HG02798 (cell line): ENCODE measurements at regions not wholly inside any gene's neighbourhood (a gene's known extent, or its start where the extent isn't known, plus 50 kb on each side); places are given as distances from the start of the nearest gene placed in this dataset.

ENCODE experiments used
- ATAC-seq: cut with Tn5 transposase; IDR thresholded peaks from one replicate; pipeline ENCODE4 v1.9.1; 2021; ENCODE audit warnings: mild to moderate bottlenecking; ENCODE audit not compliant: unreplicated experiment, poor library complexity

DNA sequence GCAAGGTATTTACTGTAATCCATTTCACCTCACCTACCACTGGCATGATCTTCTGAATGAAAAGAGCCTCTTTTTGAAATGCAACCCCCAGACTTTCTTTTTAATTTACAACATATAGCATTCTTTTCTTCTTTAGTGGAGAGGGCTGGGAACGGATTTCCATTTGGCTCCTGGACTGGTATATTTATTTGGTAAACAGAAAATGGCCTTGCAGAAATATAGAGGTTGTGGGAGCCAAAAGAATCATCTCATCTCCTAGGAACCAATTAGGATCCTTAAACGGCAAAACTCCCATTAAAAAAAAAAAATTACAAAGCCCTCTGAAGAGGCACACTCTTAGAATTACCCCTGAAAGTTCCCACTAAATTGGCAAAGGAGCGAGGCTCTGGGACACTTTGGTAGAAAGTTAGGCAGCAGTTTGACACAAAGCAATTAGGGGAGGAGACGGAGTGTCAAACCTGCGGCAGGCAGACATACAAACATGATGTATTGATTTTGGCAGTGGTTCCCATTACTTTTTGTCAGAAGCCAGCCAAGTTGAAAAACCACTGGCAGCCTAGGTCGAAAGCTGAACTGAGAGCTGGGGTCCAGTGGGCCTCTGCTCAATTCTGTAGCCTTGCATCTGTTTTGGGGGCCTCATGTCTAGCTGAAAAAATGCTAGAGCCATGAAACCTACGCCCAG is 135.1 kb upstream of the MAGI3 start:
- ATAC-seq, result no peak

DNA sequence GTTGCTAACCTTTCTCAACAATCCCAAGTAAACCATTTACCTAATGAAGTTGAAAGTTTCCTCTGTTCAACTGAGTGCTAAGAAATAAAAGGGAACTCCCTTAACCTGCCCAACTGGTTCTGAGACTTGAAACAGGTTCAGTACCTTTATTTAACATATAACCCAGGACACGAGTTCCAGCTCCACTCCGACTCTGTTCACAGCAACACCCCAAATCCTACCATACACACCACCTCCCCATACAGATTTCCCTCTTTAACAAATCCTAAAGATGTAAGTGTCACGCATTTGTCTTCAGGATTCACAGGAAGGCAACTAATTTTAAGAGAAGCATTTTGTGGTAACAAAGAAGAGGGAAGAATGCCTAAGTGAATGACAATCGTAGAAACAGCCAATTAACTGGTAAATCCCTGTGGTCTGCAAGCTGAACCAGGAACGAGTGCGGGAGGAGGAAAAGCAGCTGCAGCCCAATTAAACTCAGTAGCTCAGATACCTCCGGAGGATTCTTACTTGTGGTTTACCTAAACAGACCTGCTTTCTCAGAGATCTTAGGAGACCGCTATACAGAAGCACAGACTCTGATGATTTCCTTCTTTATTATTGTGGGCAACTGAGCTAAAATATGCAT is 134.5 kb upstream of the MAGI3 start:
- ATAC-seq, result no peak

DNA sequence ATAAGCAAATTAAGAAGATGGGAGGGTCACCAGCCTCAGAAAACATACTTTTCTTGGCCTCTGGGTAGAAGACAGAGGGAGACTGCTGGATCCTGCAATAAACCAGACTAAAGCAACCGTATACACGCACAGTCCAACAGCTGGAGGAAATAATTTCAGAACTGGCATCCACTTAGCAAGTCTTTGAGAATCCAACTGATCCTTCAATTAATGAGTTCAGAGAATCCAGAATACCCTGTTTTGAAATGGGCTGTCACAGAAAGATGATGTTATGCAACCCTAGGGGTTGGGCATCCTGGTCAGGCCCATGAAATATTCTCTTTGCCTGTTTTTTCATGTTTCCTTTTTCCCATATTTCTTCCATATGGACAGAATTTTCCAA is 134.0 kb upstream of the MAGI3 start:
- no peak for ATAC-seq

DNA sequence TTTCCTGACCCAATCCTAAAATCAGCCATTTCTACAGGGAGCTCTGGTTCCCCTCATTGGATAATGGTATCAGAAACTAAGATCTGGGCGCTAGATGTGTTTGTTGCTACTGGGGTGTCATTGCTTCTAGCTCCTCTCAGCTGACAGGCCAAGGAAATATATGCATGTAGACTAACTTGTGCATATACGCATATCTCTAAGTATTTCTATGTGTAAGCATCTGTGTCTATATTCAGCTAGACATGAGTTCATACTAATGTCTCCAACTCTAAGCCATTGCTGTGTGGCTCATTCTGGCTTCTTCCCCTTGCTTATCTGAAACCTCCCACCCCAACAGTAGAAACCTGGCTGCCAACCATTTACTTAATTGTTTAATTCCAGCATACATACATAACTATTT is 130.3 kb upstream of the MAGI3 start:
- no peak for ATAC-seq

DNA sequence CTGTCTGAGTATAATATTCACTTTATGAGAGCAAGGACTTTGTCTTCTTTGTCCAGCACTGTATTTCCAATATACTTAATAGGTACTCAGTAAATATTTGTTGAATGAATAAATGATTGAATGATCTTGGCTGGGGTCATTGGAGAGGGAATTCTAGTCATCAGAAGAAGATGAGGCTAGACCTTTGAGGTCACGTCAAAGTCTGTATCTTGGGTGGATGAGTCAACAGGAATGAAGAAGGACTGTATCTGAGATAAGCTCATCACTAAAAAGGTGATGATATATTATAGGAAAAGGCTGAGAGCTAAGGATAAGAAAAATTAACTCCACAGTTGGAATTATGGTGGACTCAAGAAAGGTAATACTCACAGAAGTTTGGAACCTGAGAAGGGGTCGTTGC is 125.1 kb upstream of the MAGI3 start:
- ATAC-seq, result no peak

DNA sequence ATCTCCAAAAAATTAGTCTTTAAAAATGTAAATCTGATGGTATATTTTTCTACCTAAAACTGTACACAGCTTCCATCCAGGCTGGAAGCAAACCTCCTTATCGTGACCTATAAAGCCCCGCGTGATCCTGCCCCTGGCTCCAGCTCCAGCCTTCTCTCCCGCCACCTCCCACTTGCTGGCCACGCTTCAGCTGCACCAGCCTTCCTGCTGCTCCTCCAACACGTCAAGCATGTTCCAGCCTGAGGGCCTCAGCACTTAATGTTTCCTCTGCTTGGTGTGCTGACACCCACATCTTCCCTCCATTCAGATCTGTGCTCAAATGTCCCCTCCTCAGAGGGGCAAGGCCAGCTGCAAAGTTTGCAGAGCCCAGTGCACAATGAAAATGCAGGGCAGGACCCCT is 123.5 kb upstream of the MAGI3 start:
- no peak for ATAC-seq

DNA sequence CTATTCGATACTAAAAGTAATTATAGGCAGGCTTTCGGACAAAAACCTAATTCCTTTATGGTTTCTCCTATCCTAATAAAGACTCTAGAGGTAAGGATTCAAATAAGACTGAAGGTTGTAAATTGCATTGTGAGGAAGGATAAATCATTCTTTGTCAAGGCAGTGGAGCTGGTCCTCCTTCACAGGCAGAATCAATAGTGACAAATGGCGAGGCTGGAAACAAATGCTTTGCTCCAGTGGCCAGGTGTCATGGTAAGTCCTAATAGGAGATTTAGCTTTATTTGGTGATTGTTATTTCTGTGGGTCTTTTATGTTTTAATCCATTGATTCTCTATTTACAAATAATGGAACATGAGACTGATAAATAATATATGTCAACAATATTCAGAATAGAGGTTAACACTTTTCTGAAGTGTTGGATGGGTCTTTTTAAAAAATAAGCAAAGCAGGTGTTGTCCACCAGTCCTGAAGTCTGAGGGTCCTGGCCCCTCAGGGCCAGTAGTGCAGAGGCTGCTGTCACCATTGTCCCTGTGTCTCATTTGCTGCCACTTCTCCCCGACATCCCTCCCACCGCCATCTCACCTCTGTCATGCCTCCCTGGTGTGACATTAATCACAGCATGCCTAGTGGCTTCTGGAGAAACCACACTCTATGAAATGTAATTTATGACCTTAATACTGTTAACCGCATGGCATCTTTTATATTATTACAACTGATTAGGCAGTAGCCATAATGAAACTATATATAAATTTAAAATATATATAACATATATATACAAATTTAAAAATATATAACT is 120.9 kb upstream of the MAGI3 start:
- ATAC-seq, result no peak

DNA sequence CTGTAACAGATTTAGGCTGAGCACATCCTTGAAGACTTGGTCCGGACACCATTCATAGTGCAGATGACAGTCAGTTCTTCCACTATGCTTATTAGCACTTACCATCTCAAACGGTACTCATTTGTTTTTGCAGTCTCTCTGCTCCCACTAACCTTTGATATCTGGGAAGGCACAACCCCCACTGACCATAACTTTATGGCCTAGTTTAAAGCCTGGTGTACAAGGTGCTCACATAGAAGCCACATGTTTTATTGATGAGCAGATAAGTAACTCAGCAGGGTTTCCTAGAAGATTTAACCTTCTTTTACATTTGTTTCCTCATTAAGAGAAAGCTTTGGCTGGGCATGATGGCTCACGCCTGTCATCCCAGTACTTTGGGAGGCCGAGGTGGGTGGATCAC is 119.3 kb upstream of the MAGI3 start:
- no peak for ATAC-seq

DNA sequence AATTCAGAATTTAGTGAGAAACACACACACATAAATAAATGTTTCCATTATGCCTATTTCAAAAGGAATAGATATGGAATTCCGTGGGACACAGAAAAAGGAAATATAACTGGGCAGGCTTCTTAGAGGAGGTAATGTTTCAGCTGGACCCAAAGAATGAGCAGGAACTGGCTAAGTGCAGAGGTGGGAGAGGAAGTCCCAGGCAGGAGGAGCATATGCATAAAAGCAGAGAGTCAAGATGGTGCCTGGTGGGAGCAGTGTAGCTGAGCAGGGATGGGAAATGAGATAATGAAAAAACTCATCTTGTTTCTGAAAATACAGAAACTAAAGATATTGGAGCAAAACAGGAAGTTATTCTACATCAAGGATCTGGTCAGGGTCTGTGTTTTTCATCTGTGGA is 115.2 kb upstream of the MAGI3 start:
- no peak for ATAC-seq

DNA sequence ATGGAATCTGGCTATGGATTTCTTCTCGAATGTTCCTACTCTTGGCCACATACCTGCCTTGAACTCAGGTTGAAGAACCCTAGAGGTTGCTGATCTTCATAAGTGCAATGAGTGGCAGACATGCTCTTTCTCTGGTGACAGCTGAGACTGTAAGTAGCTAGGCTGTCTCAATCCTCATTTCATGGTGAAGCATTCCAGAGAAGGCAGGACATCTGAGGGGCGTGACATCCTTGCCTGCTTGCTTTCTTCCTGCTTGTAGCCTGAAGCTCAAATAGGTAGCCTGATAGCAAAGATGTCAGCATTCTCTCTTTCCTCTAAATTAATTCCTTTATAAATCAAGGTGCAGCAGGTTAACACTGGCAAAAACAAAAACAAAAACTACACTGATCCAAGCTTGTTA is 114.6 kb upstream of the MAGI3 start:
- ATAC-seq, result no peak

DNA sequence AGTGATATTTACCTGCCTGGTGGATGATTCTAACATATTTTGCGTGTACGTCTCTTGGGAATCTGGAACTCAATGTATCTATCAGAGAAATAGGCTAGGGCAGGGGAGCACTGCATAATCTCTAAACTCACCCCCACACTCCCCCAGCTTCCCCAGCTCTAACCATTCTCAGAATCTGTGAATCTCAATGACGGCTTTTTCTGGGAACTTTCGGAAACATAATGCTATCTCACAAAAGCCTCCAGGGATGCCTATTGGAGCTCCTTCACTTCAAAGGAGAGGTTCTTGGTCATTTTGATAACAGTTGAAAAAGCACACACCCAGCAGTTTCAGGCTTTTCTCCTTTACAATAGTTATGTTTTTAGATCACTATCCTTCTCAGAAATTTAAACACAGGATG is 113.8 kb upstream of the MAGI3 start:
- ATAC-seq, result no peak

DNA sequence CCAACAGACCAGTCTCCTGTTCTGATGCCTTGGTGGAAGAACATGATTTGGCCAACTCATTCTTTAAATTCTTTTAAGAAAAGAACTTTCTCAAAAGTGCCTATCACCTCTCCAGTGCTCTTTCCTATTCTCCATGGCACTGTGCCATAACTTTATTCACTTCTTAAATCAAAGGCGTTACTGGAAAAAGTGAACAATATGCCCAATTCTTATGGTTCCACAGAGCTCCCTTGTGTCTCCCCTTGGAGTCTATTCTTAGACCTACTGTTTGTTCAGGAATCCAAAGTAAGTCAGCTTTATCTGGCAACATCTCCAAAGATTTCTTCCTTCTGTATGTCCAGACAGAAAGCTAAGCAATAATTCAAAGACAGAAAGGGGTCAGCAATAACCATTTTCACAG is 111.9 kb upstream of the MAGI3 start:
- ATAC-seq, result no peak

DNA sequence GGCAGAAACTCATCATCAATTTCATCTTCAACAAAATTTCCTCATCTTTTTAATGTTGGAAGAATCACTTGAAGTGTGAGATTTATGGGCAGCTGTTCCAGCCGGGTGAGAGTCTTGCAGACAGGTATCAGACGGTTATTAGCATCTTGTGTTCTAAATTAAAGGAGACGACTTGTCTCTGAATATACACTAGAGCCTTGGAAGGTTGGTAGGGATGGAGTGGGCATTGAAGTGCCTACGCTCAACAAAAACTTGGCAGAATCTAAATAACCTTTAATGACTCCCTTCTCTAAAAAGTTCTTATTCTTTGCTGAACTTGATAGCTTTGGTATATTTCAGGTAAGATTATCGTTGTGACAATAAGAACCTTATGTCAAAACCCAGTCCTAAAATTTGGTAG is 111.5 kb upstream of the MAGI3 start:
- ATAC-seq, result no peak

DNA sequence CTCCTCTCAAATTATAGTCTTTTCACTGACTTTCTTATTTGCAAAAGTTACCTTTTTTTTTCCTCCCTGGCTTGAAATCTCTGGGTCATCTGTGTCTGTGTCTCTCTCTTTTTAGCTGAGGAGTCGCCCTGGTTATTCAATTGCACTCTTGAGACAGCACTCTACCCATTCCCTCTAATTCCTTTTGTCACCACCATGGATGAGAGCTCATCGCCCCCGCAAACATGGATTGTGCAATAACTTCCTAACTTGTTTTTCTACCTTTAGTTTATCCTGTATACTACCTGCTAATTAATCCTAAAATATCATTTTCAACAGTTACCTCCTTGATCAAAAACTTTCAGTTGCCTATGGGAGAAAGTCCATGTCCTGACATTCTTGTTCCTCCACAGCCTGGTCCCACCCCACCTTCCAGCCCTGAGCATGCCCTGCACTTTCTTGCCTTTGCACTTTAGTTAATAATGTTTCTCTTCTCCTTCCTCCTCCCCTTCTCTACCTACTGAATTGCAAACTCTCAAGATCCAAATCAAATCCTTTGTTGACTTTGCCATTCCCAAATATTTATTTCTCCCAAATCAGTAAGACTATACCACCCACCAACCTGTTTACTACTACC is 110.4 kb upstream of the MAGI3 start:
- ATAC-seq, result no peak

DNA sequence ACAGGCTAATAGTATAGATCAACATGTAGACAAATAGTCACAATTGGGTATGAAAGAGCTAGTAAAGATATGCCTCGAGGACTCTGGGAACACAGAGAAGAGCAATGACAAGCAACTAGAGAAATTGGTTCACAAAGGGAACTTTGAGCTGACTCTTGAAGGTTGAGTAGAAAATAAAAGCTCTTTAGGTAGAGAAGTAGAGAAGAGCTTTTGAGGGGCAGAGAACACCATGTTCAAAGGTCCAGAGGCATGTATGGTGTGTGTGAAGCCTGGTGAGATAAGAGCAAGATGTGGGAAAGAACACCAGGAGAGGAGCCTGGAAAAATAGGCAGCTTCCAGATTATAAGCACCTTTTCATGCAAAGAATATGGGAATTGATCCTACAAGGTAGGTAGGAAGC is 109.7 kb upstream of the MAGI3 start:
- ATAC-seq, result no peak

DNA sequence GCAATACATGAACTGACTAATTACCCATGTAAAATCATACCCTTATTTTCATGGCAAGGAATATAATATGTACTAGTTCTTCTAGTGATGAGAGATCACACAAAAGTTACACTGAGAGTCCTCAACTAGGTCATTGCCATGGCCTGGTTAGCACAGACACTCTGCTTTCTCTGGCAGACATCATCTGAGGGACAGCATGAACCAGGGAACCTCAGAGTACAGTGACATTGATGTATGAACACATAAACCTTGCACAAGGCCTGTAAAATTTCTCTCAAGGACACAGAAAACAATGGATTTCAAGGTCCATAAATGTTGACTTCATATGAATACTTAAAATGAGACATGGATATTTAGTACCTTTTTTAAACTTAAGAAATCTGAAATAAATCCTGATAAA is 108.8 kb upstream of the MAGI3 start:
- ATAC-seq, result no peak

DNA sequence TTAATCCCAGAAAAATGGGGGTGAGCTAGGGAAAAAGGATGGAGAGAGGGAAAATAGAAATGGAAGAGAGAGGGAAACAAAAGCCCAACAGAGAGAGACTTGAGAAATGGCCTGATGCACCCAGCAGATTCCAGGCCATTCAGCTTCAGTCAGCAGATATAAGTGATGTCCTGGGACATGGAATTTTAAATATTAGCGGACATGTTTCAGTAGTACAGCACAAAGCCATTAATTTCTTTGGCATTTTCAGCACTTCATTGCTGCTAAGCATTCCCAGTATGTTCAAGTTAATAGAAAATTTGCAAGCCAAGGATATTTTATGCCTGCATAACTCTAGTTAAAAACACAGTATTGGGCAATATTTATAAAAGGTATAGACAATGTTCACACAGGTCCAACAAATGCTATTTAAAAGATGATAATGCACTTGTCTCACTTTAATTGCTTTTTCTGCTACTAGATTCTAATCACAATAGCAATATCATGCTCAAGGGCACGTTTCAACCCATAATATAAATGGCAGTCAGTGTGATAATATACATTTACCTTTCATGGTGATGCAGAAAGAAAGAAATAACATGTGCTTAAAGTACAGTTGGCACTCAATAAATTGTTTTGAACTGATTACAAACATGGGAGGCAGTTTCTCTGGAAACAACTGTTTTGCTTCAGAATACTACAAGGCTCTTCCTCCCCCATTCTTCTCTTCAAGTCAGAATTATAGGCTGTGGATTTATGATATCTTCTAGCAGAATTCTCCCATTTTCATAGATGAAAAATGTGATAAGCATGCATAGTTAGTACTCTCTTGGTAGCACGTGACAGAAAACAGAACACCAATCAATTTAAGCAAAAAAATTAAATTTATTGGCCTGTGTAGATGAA is 108.1 kb upstream of the MAGI3 start:
- no peak for ATAC-seq

DNA sequence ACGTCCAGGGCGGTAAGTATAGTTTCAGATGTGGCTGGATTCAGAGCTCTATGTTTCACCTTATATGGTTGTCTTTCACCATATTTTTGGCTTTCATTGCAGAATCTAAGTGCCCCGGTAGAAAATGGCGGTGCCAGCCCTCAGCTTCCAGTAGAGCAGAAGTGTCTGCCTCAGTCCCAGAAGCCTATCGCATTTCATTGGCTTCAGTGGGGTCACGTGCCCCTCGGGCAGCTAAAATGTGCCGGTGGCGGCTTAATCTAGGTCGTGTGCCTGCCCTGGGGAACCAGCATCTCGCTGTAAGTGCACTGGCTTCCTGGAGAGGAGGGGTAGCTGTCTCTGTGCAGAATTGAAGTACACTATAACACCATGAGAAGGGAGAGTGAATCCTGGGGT is 107.4 kb upstream of the MAGI3 start:
- ATAC-seq, result no peak

DNA sequence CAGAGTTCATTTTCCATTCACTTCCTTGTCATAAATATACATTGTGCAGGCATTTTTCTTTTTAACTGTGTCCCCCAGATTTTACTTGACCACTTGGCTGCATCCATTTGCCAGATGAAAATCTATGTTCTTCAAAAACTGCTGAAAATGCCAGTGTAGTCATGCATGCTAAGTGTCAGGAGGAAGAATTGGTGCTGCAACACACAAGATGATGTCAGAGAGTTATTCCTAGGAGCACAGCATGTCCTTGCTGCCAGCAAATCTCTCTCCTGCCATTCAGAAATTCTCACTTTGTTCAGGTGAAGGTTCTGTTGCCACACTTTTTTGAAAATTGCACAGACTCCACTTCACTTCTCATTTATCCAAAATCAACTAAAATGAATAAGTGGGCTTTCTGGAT is 106.4 kb upstream of the MAGI3 start:
- no peak for ATAC-seq

DNA sequence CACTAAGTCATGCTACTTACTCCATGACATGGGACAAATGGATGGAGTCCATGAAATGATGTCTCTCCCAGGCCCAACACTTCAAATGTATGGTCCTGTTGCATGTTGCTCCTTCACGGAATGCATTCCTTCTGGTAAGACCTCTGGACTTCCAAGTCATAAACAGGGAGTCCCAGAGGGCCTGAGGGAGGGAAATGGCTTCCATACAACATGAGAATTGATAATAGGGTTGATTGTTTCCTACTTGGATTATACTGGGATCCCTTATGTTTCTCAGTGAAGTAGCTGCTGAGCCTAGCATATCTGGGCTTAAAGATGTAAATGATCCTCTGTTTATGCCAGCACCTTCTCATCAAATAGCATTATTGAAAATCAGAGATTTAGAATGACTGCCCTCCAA is 104.2 kb upstream of the MAGI3 start:
- ATAC-seq, result no peak
